ENCODE measurements at regions not wholly inside any gene's neighbourhood (a gene's known extent, or its start where the extent isn't known, plus 50 kb on each side); places are given as distances from the start of the nearest gene placed in this dataset.
"Not testable (repeated sequence)": the region's sequence is repeated elsewhere in the genome, so short reads cannot be mapped to it uniquely, and the experiment has no call there.

DNA sequence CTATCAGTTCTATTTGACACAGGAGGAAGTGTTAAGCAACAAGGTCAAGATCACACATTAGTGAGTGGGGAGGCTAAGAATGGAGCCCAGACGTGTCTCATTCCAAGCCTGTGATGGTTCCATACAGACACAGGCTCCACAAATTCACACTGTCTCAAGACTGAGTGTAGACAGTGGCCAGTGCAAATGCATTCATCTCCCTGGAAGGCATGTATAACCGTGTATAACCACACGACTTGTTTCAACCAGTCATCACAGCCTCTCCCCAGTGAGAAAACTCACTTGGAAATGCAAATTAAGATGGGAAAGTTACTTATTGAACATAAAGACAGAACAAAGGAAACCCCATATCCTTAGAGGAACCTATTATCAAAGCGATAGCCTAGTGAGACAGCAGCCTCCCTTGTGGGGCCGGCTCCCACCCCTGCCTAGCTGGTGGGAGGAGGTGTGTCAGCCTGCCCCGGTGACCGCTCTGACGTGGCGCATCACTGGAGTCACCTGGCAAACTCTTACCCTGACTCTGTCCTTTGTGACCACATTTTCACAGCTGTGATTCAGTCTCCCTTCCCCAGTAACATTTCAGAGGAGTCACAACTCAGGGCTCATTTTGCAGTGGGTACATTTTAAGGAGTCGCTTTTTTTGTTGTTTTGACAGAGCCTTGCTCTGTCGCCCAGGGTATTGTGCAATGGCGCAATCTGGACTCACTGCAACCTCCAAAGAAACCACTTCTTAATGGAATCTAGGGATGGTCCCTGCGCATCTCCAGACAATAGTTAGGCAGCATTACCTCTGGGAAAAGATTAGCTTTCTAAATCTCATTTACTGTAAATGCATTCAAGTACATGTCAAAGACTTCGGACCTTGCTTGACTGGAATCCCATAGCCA lies 126.6 kb upstream of the PARD3 start:
- TF ChIP-seq CTCF (IDR thresholded peaks at IDR 0.05), result no peak
- H3K4me1 ChIP-seq, result no peaks in the 10 kb centered on the region
- H3K4me3 ChIP-seq, result no peak overlapping the region
- H3K27me3 ChIP-seq, result no peaks in the 10 kb centered on the region
- H3K9me3 ChIP-seq, result no peaks in the 10 kb centered on the region
- H3K27ac ChIP-seq, result no peak overlapping the region
- intact Hi-C loops (cut with DNase I; ENCODE audit: low total_unique reads), result no loop called here
- no peaks in the 10 kb centered on the region for H3K36me3 ChIP-seq
- no peak for DNase-seq

DNA sequence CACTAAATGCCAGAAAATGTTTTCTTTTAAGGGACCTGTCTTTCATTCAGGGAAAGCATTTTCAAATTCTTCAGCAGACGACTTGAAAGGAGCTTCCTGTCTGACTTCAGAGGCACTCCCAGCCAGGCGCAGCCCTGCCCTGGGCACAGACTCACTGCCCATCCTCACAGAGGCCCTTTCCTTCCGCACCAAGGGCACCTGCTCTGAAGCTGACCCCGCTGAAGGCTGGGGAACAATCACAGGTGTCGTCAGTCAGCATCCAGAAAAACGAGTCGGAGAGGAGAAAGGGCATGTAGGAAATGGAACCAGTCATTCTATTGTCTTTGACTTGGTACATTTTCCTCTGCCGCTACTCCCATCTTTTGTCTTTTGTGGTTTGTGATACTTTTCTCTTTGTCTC lies 125.3 kb upstream of the PARD3 start:
- H3K9me3 ChIP-seq, result no peaks in the 10 kb centered on the region
- H3K27ac ChIP-seq, result no peak overlapping the region
- no peaks in the 10 kb centered on the region for H3K4me1 ChIP-seq
- no peak for TF ChIP-seq CTCF (IDR thresholded peaks at IDR 0.05)
- intact Hi-C loops (cut with DNase I; ENCODE audit: low total_unique reads), result no loop called here
- H3K27me3 ChIP-seq, result no peaks in the 10 kb centered on the region
- no peak overlapping the region for H3K4me3 ChIP-seq
- no peak for DNase-seq
- no peaks in the 10 kb centered on the region for H3K36me3 ChIP-seq

- TF ChIP-seq CTCF (IDR thresholded peaks at IDR 0.05), result no peak
- Histone ChIP-seq H3K4me3 (no peak overlapping the region), H3K27me3 (no peaks in the 10 kb centered on the region), H3K4me1 (peaks cover 0 to 9% (median 4%) of the 10 kb centered on the region in 4 donors), H3K27ac (no peak overlapping the region), H3K36me3 (no peaks in the 10 kb centered on the region), H3K9me3 (no peaks in the 10 kb centered on the region)
- DNase-seq, result no peak
- intact Hi-C loops (cut with DNase I; ENCODE audit: low total_unique reads), result no loop called here
Observed at GRCh38 chr10:34938399-34938670, 123.2 kb upstream of the PARD3 start.

GRCh38 chr10:34937643-34938398 lies 122.7 kb upstream of the PARD3 start:
- H3K36me3 ChIP-seq; DNase-seq; intact Hi-C loops (cut with DNase I; ENCODE audit: low total_unique reads); H3K4me3 ChIP-seq; H3K27ac ChIP-seq; H3K9me3 ChIP-seq; H3K27me3 ChIP-seq: not testable (repeated sequence)
- peaks cover 0 to 13% (median 7%) of the 10 kb centered on the region in 4 donors for H3K4me1 ChIP-seq

DNA sequence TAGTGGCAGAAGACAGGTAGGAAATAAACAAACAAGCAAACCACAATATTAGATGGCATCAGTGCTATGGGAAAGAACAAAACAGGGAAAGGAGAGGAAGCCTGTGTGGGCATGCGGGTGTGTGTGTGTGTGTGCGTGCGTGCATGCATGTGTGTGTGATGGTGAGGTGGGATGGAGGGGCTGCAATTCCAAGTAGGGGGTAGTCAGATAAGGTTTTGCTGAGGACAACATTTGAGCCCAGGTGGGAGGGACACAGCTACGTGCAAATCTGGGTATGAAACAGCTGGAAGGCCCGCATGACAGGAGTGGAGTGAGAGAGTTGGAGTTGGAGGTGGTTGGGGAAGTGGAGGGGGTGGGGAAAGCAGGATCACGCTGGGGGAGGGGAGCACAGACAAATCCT lies 121.0 kb upstream of the PARD3 start:
- Histone ChIP-seq H3K4me3 (no peak overlapping the region), H3K4me1 (peaks cover 0 to 13% (median 7%) of the 10 kb centered on the region in 4 donors), H3K27ac (no peak overlapping the region), H3K9me3 (no peaks in the 10 kb centered on the region), H3K27me3 (no peaks in the 10 kb centered on the region), H3K36me3 (no peaks in the 10 kb centered on the region)
- intact Hi-C loops (cut with DNase I; ENCODE audit: low total_unique reads), result no loop called here
- TF ChIP-seq CTCF (IDR thresholded peaks at IDR 0.05), result no peak
- DNase-seq, result no peak

DNA sequence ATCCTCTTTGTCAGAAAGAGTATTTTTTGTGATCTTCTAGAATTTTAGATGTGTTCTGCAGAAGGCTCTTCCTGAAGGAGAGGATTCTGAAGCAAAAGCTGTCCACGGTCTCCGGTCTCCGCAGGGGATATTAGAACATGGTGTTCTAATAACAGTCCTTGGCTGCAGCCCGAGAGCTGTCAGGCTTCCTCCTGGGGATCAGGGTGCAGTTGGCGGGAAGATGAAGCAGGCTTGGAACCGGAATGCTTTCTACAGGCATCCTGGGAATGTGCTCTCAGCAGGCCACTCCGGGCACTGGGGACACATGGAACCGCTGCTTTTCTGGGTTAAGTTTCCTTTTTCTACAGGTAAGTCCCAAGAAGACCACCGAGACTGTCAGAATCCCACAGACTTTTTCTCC lies 118.6 kb upstream of the PARD3 start:
- DNase-seq, result peak; percentile 54 to 75

More for the DNA sequence above, 118.6 kb upstream of the PARD3 start:
- intact Hi-C loops (cut with DNase I; ENCODE audit: low total_unique reads), result no loop called here
- Histone ChIP-seq H3K4me3 (no peak overlapping the region), H3K27ac (no peak overlapping the region), H3K4me1 (peaks cover 0 to 13% (median 7%) of the 10 kb centered on the region in 4 donors), H3K9me3 (no peaks in the 10 kb centered on the region), H3K27me3 (no peaks in the 10 kb centered on the region), H3K36me3 (no peaks in the 10 kb centered on the region)
- TF ChIP-seq CTCF (IDR thresholded peaks at IDR 0.05), result no peak
